ENCODE measurements at regions not wholly inside any gene's neighbourhood (a gene's known extent, or its start where the extent isn't known, plus 50 kb on each side); places are given as distances from the start of the nearest gene placed in this dataset.

DNA sequence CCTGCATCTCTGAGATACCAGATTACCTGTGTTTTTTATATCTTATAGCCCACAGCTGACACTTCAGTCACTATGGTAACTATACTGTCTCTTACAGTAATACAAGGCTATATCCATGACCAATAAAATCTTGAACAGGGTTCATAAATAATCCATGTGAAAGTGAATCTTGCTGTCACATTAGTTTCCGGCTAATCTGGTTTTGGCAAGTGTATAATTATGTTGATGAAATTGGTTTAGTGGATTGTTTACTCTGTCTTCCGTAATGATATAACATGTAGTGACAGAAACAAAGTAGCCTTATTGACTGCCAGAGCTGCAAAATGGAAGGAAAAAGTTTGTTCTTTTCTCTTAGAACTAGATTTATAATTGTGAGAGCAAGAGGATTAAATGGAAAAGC is 686.6 kb upstream of the PABPC4L start:
- no peak for TF ChIP-seq CTCF (IDR thresholded peaks at IDR 0.05)
- no peak for TF ChIP-seq POLR2A (IDR thresholded peaks at IDR 0.05)

Measured in thyroid gland (tissue), 4 donors.